Fibroblast of lung (primary cell): ENCODE measurements at regions not wholly inside any gene's neighbourhood (a gene's known extent, or its start where the extent isn't known, plus 50 kb on each side); places are given as distances from the start of the nearest gene placed in this dataset.

Source experiments
- CTCF ChIP-seq, 2 donors: IDR thresholded peaks in 1 of 2; conservative IDR thresholded peaks in 1 of 2; 1 replicate in 1 of 2; 2 replicates in 1 of 2; pipeline ENCODE4 v1.5.1; 2011 to 2012; ENCODE audit warnings: low read length in 2 of 2, control low read depth in 1 of 2, inconsistent platforms in 1 of 2, low read depth in 1 of 2, mild to moderate bottlenecking in 1 of 2
- EZH2 ChIP-seq: IDR thresholded peaks from 2 replicates; pipeline ENCODE4 v1.5.1; 2012; ENCODE audit warnings: low read length, control low read depth, mild to moderate bottlenecking; ENCODE audit errors: missing control alignments

GRCh38 chr16:80163339-80163738 is 377.5 kb upstream of the DYNLRB2 start:
- TF ChIP-seq CTCF (conservative IDR thresholded peaks at IDR 0.05 in 1 of 2, IDR thresholded peaks at IDR 0.05 in 1 of 2; ENCODE audit: low read depth in 1 of 2, low read length in 2 of 2) (no peak), EZH2 (no peak)
